Sigmoid colon (tissue), 4 donors: ENCODE measurements at regions not wholly inside any gene's neighbourhood (a gene's known extent, or its start where the extent isn't known, plus 50 kb on each side); places are given as distances from the start of the nearest gene placed in this dataset.

Experiments
- CTCF ChIP-seq, 4 experiments: fragments of 450-650 bp in 3 of 4; fragments of 200-600 bp in 1 of 4; IDR thresholded peaks; one replicate each; pipeline ENCODE4 v1.5.1; 2016 to 2019; ENCODE audit warnings: antibody characterized with exemption in 4 of 4, mild to moderate bottlenecking in 3 of 4, moderate library complexity in 2 of 4
- EP300 ChIP-seq, 4 donors: sonication (generic); formaldehyde crosslinking; IDR thresholded peaks; one replicate each; pipeline ENCODE4 v1.6.1; 2017; ENCODE audit warnings: antibody characterized with exemption in 4 of 4
- POLR2A ChIP-seq, 2 donors: fragments of 450-650 bp; IDR thresholded peaks; one replicate each; pipeline ENCODE4 v1.6.1; 2016; ENCODE audit warnings: antibody characterized with exemption in 2 of 2, mild to moderate bottlenecking in 2 of 2, moderate library complexity in 2 of 2
- POLR2AphosphoS5 ChIP-seq, 4 donors: sonication (generic); formaldehyde crosslinking; IDR thresholded peaks; one replicate each; pipeline ENCODE4 v1.6.1; 2017; ENCODE audit warnings: antibody characterized with exemption in 4 of 4

GRCh38 chr15:38176155-38176554, 76.5 kb upstream of the SPRED1 start:
- TF ChIP-seq POLR2A (IDR thresholded peaks at IDR 0.05) (no peak), CTCF (IDR thresholded peaks at IDR 0.05) (no peak), POLR2AphosphoS5 (IDR thresholded peaks at IDR 0.05) (no peak), EP300 (IDR thresholded peaks at IDR 0.05) (no peak)
